ENCODE measurements at regions not wholly inside any gene's neighbourhood (a gene's known extent, or its start where the extent isn't known, plus 50 kb on each side); places are given as distances from the start of the nearest gene placed in this dataset.

DNA sequence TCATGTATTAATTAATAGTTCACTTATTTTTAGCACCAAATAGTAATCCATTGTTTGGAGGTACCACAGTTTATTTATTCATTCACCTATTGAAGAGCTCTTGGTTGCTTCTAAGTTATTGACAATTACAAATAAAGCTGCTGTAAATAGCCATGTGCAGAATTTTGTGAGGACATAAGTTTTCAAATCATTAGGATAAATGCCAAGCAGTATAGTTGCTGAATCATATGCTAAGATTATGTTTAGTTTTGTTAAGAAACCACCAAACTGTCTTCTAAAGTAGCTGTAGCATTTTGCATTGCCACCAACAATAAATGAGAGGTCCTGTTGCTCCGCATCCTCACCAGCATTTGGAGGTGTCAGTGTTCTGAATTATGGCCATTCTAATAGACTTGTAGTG is 2126.8 kb downstream of the PCDH9 start:
- TF ChIP-seq EP300 (IDR thresholded peaks at IDR 0.05; ENCODE audit: borderline replicate concordance) = no peak
- TF ChIP-seq TCF12 (IDR thresholded peaks at IDR 0.05; ENCODE audit: low read depth) = no peak
- TF ChIP-seq, protein P1, sequence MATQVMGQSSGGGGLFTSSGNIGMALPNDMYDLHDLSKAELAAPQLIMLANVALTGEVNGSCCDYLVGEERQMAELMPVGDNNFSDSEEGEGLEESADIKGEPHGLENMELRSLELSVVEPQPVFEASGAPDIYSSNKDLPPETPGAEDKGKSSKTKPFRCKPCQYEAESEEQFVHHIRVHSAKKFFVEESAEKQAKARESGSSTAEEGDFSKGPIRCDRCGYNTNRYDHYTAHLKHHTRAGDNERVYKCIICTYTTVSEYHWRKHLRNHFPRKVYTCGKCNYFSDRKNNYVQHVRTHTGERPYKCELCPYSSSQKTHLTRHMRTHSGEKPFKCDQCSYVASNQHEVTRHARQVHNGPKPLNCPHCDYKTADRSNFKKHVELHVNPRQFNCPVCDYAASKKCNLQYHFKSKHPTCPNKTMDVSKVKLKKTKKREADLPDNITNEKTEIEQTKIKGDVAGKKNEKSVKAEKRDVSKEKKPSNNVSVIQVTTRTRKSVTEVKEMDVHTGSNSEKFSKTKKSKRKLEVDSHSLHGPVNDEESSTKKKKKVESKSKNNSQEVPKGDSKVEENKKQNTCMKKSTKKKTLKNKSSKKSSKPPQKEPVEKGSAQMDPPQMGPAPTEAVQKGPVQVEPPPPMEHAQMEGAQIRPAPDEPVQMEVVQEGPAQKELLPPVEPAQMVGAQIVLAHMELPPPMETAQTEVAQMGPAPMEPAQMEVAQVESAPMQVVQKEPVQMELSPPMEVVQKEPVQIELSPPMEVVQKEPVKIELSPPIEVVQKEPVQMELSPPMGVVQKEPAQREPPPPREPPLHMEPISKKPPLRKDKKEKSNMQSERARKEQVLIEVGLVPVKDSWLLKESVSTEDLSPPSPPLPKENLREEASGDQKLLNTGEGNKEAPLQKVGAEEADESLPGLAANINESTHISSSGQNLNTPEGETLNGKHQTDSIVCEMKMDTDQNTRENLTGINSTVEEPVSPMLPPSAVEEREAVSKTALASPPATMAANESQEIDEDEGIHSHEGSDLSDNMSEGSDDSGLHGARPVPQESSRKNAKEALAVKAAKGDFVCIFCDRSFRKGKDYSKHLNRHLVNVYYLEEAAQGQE (IDR thresholded peaks at IDR 0.05; ENCODE audit: low read depth) = no peak
- no peak for TF ChIP-seq CEBPB (IDR thresholded peaks at IDR 0.05)
- TF ChIP-seq NFIC (IDR thresholded peaks at IDR 0.05) = no peak
- no peak for TF ChIP-seq EGR1 (IDR thresholded peaks at IDR 0.05)
